ENCODE measurements at regions not wholly inside any gene's neighbourhood (a gene's known extent, or its start where the extent isn't known, plus 50 kb on each side); places are given as distances from the start of the nearest gene placed in this dataset.

- WGBS = 80% methylated on average over 1 of the region's 1 CpG
- no peak overlapping the region for H3K4me3 ChIP-seq (ENCODE audit: low read depth, low read length)
- no peak for DNase-seq (ENCODE audit: extremely low spot score)
- no peaks in the 10 kb centered on the region for H3K4me1 ChIP-seq (ENCODE audit: insufficient read depth)
- no peak overlapping the region for H3K27ac ChIP-seq (ENCODE audit: low read depth)
- H3K36me3 ChIP-seq (ENCODE audit: insufficient read depth) = no peaks in the 10 kb centered on the region
These were observed 204.1 kb downstream of the GXYLT1 start for GRCh38 chr12:41940571-41940970.

GRCh38 chr12:41936333-41936732 lies 208.3 kb downstream of the GXYLT1 start:
- Histone ChIP-seq H3K4me1 (ENCODE audit: insufficient read depth) (no peaks in the 10 kb centered on the region), H3K27ac (ENCODE audit: low read depth) (no peak overlapping the region), H3K36me3 (ENCODE audit: insufficient read depth) (no peaks in the 10 kb centered on the region), H3K4me3 (ENCODE audit: low read depth, low read length) (no peak overlapping the region)
- DNase-seq (ENCODE audit: extremely low spot score) = no peak
- WGBS = 68% methylated on average over 5 of the region's 5 CpGs

GRCh38 chr12:41935911-41936310 lies 208.8 kb downstream of the GXYLT1 start:
- 81% methylated on average over 3 of the region's 3 CpGs for WGBS

GRCh38 chr12:41932470-41932991 lies 212.1 kb downstream of the GXYLT1 start:
- no peaks in the 10 kb centered on the region for H3K4me1 ChIP-seq (ENCODE audit: insufficient read depth)
- peak; percentile 46 for DNase-seq (ENCODE audit: extremely low spot score)
- H3K36me3 ChIP-seq (ENCODE audit: insufficient read depth) = no peaks in the 10 kb centered on the region
- no peak overlapping the region for H3K27ac ChIP-seq (ENCODE audit: low read depth)
- under 1% methylated on average over 35 of the region's 35 CpGs for WGBS
- H3K4me3 ChIP-seq (ENCODE audit: low read depth, low read length) = peak overlapping the region; percentile 51

More at GRCh38 chr12:41935911-41936310, 208.8 kb downstream of the GXYLT1 start:
- Histone ChIP-seq H3K4me1 (ENCODE audit: insufficient read depth) (no peaks in the 10 kb centered on the region), H3K4me3 (ENCODE audit: low read depth, low read length) (no peak overlapping the region), H3K36me3 (ENCODE audit: insufficient read depth) (no peaks in the 10 kb centered on the region), H3K27ac (ENCODE audit: low read depth) (no peak overlapping the region)
- DNase-seq (ENCODE audit: extremely low spot score) = no peak

- Histone ChIP-seq H3K4me3 (ENCODE audit: low read depth, low read length) (peak overlapping the region; percentile 13), H3K27ac (ENCODE audit: low read depth) (no peak overlapping the region), H3K4me1 (ENCODE audit: insufficient read depth) (no peaks in the 10 kb centered on the region), H3K36me3 (ENCODE audit: insufficient read depth) (no peaks in the 10 kb centered on the region)
- no peak for DNase-seq (ENCODE audit: extremely low spot score)
- WGBS = 35% methylated on average over 7 of the region's 7 CpGs
These were observed 213.7 kb downstream of the GXYLT1 start for GRCh38 chr12:41930866-41931437.

GRCh38 chr12:41924111-41924510 lies 220.6 kb downstream of the GXYLT1 start:
- Histone ChIP-seq H3K4me1 (ENCODE audit: insufficient read depth) (no peaks in the 10 kb centered on the region), H3K27ac (ENCODE audit: low read depth) (no peak overlapping the region), H3K36me3 (ENCODE audit: insufficient read depth) (no peaks in the 10 kb centered on the region), H3K4me3 (ENCODE audit: low read depth, low read length) (no peak overlapping the region)
- DNase-seq (ENCODE audit: extremely low spot score) = no peak
- 86% methylated on average over 2 of the region's 2 CpGs for WGBS

- no peak overlapping the region for H3K4me3 ChIP-seq (ENCODE audit: low read depth, low read length)
- WGBS = 94% methylated on average over 2 of the region's 2 CpGs
- no peaks in the 10 kb centered on the region for H3K36me3 ChIP-seq (ENCODE audit: insufficient read depth)
- no peak for DNase-seq (ENCODE audit: extremely low spot score)
- no peak overlapping the region for H3K27ac ChIP-seq (ENCODE audit: low read depth)
- no peaks in the 10 kb centered on the region for H3K4me1 ChIP-seq (ENCODE audit: insufficient read depth)
These were observed 221.3 kb downstream of the GXYLT1 start for GRCh38 chr12:41923351-41923750.

GRCh38 chr12:41920355-41920754 lies 224.3 kb downstream of the GXYLT1 start:
- H3K36me3 ChIP-seq (ENCODE audit: insufficient read depth) = no peaks in the 10 kb centered on the region
- no peaks in the 10 kb centered on the region for H3K4me1 ChIP-seq (ENCODE audit: insufficient read depth)
- 85% methylated on average over 1 of the region's 1 CpG for WGBS

GRCh38 chr12:41919526-41920261 lies 225.0 kb downstream of the GXYLT1 start:
- no peak for DNase-seq (ENCODE audit: extremely low spot score)
- 64% methylated on average over 9 of the region's 9 CpGs for WGBS
- Histone ChIP-seq H3K27ac (ENCODE audit: low read depth) (no peak overlapping the region), H3K4me3 (ENCODE audit: low read depth, low read length) (no peak overlapping the region), H3K4me1 (ENCODE audit: insufficient read depth) (no peaks in the 10 kb centered on the region), H3K36me3 (ENCODE audit: insufficient read depth) (no peaks in the 10 kb centered on the region)

More at GRCh38 chr12:41920355-41920754, 224.3 kb downstream of the GXYLT1 start:
- Histone ChIP-seq H3K4me3 (ENCODE audit: low read depth, low read length) (no peak overlapping the region), H3K27ac (ENCODE audit: low read depth) (no peak overlapping the region)
- DNase-seq (ENCODE audit: extremely low spot score) = no peak

GRCh38 chr12:41919048-41919447 lies 225.6 kb downstream of the GXYLT1 start:
- H3K36me3 ChIP-seq (ENCODE audit: insufficient read depth) = no peaks in the 10 kb centered on the region
- 99% methylated on average over 1 of the region's 1 CpG for WGBS
- no peak overlapping the region for H3K4me3 ChIP-seq (ENCODE audit: low read depth, low read length)
- H3K27ac ChIP-seq (ENCODE audit: low read depth) = no peak overlapping the region
- H3K4me1 ChIP-seq (ENCODE audit: insufficient read depth) = no peaks in the 10 kb centered on the region
- no peak for DNase-seq (ENCODE audit: extremely low spot score)

- H3K4me3 ChIP-seq (ENCODE audit: low read depth, low read length) = no peak overlapping the region
- no peak overlapping the region for H3K27ac ChIP-seq (ENCODE audit: low read depth)
- DNase-seq (ENCODE audit: extremely low spot score) = no peak
- H3K4me1 ChIP-seq (ENCODE audit: insufficient read depth) = no peaks in the 10 kb centered on the region
- no peaks in the 10 kb centered on the region for H3K36me3 ChIP-seq (ENCODE audit: insufficient read depth)
- 20% methylated on average over 5 of the region's 5 CpGs for WGBS
These were observed 226.7 kb downstream of the GXYLT1 start for GRCh38 chr12:41917938-41918341.

GRCh38 chr12:41917181-41917580 lies 227.5 kb downstream of the GXYLT1 start:
- no peak overlapping the region for H3K27ac ChIP-seq (ENCODE audit: low read depth)
- no peaks in the 10 kb centered on the region for H3K36me3 ChIP-seq (ENCODE audit: insufficient read depth)
- H3K4me1 ChIP-seq (ENCODE audit: insufficient read depth) = no peaks in the 10 kb centered on the region
- no peak overlapping the region for H3K4me3 ChIP-seq (ENCODE audit: low read depth, low read length)
- no peak for DNase-seq (ENCODE audit: extremely low spot score)

- H3K36me3 ChIP-seq (ENCODE audit: insufficient read depth) = no peaks in the 10 kb centered on the region
- H3K27ac ChIP-seq (ENCODE audit: low read depth) = no peak overlapping the region
- 75% methylated on average over 6 of the region's 6 CpGs for WGBS
- no peak for DNase-seq (ENCODE audit: extremely low spot score)
- H3K4me1 ChIP-seq (ENCODE audit: insufficient read depth) = no peaks in the 10 kb centered on the region
- no peak overlapping the region for H3K4me3 ChIP-seq (ENCODE audit: low read depth, low read length)
These were observed 233.9 kb downstream of the GXYLT1 start for GRCh38 chr12:41910578-41911320.

- 73% methylated on average over 4 of the region's 4 CpGs for WGBS
These were observed 236.5 kb downstream of the GXYLT1 start for GRCh38 chr12:41908206-41908605.

More at GRCh38 chr12:41908206-41908605, 236.5 kb downstream of the GXYLT1 start:
- Histone ChIP-seq H3K36me3 (ENCODE audit: insufficient read depth) (no peaks in the 10 kb centered on the region), H3K4me3 (ENCODE audit: low read depth, low read length) (no peak overlapping the region), H3K4me1 (ENCODE audit: insufficient read depth) (no peaks in the 10 kb centered on the region), H3K27ac (ENCODE audit: low read depth) (no peak overlapping the region)
- no peak for DNase-seq (ENCODE audit: extremely low spot score)
